Thymus (tissue), 11 donors: ENCODE measurements at regions not wholly inside any gene's neighbourhood (a gene's known extent, or its start where the extent isn't known, plus 50 kb on each side); places are given as distances from the start of the nearest gene placed in this dataset.

Source experiments
- DNase-seq, 9 donors: peaks; one replicate each; pipeline ENCODE4 v3.0.0-alpha.2; 2013; ENCODE audit warnings: low spot score in 9 of 9, low read depth in 6 of 9, missing footprints in 1 of 9
- H3K27ac ChIP-seq, 2 donors: one replicate each; pipeline ENCODE4 v1.5.1; 2013; ENCODE audit warnings: control low read depth in 1 of 2, low read depth in 1 of 2, low read length in 1 of 2, mild to moderate bottlenecking in 1 of 2, moderate library complexity in 1 of 2
- H3K27me3 ChIP-seq, 2 donors: one replicate each; pipeline ENCODE4 v1.5.1; 2013; ENCODE audit warnings: low read length in 1 of 2; ENCODE audit not compliant: control insufficient read depth in 2 of 2, insufficient read depth in 1 of 2
- H3K36me3 ChIP-seq, 2 donors: one replicate each; pipeline ENCODE4 v1.5.1; 2013; ENCODE audit warnings: low read length in 1 of 2, mild to moderate bottlenecking in 1 of 2, moderate library complexity in 1 of 2; ENCODE audit not compliant: control insufficient read depth in 2 of 2, insufficient read depth in 2 of 2
- H3K4me1 ChIP-seq, 2 donors: one replicate each; pipeline ENCODE4 v1.5.1; 2013; ENCODE audit warnings: low read length in 2 of 2; ENCODE audit not compliant: control insufficient read depth in 2 of 2, insufficient read depth in 2 of 2
- H3K4me3 ChIP-seq, 2 donors: one replicate each; pipeline ENCODE4 v1.5.1; 2013; ENCODE audit warnings: low read length in 2 of 2, control low read depth in 1 of 2, mild to moderate bottlenecking in 1 of 2
- H3K9me3 ChIP-seq, 2 donors: one replicate each; pipeline ENCODE4 v1.5.1; 2013; ENCODE audit warnings: low read length in 1 of 2, mild to moderate bottlenecking in 1 of 2; ENCODE audit not compliant: control insufficient read depth in 2 of 2, insufficient read depth in 1 of 2
- WGBS: extraction: QIAGEN DNeasy Blood & Tissue Kit; methylation state at CpG from one replicate; pipeline ENCODE4 v1.1.7; 2013; 5-methylcytosine and 5-hydroxymethylcytosine counted together
- donor health status: healthy.

DNA sequence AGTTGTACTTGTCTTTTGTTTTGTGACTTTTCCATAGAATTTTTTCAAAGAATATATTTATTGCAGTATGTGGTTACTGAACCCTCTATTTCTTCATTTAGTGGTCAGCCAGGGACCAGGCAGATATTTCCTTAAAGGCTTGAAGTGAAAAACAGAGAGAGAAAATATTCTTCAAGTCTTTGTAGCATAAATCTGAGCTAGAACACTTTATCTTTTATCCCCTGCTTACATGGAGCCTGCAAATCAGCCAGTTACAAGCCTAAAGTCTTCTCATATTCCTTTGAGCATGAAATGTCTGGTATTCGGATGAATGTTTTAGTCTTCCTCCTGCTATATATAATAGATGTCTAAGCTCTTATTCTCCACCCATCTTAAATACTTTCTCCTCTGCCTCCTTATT is 1557.5 kb upstream of the ACVR2A start:
- Histone ChIP-seq H3K27ac (no peak overlapping the region), H3K4me3 (no peak overlapping the region), H3K4me1 (no peaks in the 10 kb centered on the region), H3K9me3 (no peaks in the 10 kb centered on the region), H3K36me3 (no peaks in the 10 kb centered on the region), H3K27me3 (no peaks in the 10 kb centered on the region)
- WGBS: 92% methylated on average over 1 of the region's 1 CpG
- DNase-seq: no peak

DNA sequence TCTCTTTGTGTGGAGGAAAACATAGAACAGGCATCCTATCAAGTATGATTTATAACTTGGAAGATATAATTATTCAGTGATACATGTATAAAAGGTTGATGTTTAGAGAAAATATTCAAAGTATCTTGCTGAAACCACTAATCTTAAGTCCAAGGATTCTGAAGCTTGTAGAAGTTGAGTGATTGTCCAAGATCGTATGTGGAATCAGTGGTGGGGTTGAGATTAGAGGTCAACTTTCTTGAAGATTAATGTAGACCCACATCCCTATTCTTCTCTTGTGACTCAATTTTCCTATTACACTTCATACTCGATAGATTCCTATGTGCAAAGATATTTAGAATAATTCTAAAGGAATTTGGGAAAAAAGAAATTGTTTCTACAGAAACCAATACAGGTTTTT is 1565.9 kb upstream of the ACVR2A start:
- DNase-seq: no peak
- no peak overlapping the region for H3K4me3 ChIP-seq
- H3K36me3 ChIP-seq: no peaks in the 10 kb centered on the region
- WGBS: 91% methylated on average over 2 of the region's 2 CpGs
- no peaks in the 10 kb centered on the region for H3K27me3 ChIP-seq
- no peak overlapping the region for H3K27ac ChIP-seq
- no peaks in the 10 kb centered on the region for H3K4me1 ChIP-seq
- H3K9me3 ChIP-seq: no peaks in the 10 kb centered on the region

DNA sequence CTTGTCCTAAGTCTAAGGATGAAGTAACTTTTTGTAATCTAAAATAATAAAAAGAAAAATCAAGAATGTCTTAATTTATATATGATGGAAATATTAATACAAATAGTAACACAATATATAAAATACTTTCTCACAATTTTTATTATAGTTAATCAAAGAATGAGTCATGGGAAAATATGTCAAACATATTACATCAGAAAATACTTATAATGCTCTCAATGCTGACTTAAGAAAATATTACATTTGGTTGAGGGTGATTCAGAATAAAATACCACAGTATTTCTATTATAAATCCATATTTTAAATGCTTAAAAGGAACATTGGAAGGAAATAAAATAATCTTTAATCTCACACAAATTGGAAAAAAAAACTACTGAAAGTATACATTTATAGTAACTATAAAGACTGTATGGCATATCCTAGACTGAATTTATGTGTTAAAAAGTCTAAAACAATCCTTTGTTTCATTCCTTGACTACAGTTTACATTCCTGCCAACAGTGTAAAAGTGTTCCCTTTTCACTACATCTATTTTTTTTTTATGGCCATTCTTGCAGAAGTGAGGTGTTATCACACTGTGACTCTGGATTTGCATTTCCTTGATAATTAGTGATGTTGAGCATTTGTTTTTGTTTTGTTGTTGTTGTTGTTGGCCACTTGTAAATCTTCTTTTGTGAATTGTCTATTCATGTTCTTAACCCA is 1573.5 kb upstream of the ACVR2A start:
- no peaks in the 10 kb centered on the region for H3K9me3 ChIP-seq
- DNase-seq: no peak
- no peaks in the 10 kb centered on the region for H3K4me1 ChIP-seq
- H3K27ac ChIP-seq: no peak overlapping the region
- H3K4me3 ChIP-seq: no peak overlapping the region
- no peaks in the 10 kb centered on the region for H3K36me3 ChIP-seq
- no peaks in the 10 kb centered on the region for H3K27me3 ChIP-seq

DNA sequence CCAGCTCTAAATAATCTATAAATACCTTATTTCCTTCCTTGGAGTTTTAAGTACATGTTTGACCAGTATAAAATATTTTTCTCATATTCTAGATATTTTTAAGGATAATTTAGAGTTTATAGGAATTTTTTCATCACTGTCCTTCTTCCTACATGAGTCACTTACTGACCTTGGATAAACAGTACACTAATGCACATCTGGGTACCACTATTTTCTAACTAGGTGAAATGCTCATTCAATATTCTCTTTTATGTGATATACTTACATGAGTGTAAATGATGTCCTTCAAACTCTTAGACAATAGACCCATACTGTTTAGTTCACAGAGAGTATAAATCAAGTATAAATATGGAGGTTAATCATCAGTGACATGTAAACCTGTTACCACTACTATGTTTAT is 1574.2 kb upstream of the ACVR2A start:
- Histone ChIP-seq H3K4me1 (no peaks in the 10 kb centered on the region), H3K36me3 (no peaks in the 10 kb centered on the region), H3K27ac (no peak overlapping the region), H3K9me3 (no peaks in the 10 kb centered on the region), H3K27me3 (no peaks in the 10 kb centered on the region), H3K4me3 (no peak overlapping the region)
- no peak for DNase-seq

DNA sequence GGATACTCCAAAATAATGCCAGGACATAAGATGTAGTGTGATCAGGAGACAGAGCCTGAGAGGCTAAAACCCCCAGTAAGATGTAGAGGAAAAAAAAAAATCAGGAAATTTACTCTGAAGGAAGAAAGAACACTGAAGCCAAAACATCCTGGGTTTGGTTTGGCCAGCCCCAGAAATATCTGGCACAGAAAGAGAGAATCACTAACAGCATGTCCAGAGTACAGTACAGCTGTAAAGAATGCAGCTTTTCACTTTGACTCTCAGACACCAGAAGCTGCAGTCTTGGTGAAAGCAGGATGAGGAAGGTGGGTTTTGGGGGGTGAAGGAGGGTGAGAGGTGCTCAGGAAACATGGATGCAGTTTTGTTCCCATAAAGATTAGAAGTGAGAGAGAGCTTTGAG is 1577.7 kb upstream of the ACVR2A start:
- Histone ChIP-seq H3K27ac (no peak overlapping the region), H3K9me3 (no peaks in the 10 kb centered on the region), H3K4me1 (no peaks in the 10 kb centered on the region), H3K36me3 (no peaks in the 10 kb centered on the region), H3K27me3 (no peaks in the 10 kb centered on the region), H3K4me3 (no peak overlapping the region)
- DNase-seq: no peak

DNA sequence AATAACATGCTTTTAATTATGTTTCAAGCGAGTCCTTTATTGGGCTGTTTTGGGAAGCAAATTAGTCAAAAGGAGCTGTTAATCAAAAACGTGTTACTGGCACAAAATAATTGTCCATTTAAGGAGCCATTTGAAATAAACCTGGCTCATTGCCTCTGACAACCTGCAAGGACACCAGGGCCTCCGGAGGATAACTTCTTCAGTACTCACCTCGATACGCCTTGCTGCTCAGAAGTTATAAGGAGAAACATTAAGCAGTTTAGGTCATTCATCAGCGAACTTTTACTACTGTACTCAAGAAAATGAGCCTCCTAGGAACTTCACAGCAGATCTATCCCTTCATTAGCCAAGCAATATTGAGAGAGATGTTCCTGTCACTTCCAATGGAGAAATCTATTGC is 1579.2 kb upstream of the ACVR2A start:
- Histone ChIP-seq H3K27me3 (no peaks in the 10 kb centered on the region), H3K9me3 (no peaks in the 10 kb centered on the region), H3K27ac (no peak overlapping the region), H3K36me3 (no peaks in the 10 kb centered on the region), H3K4me1 (no peaks in the 10 kb centered on the region), H3K4me3 (no peak overlapping the region)
- 80% methylated on average over 6 of the region's 6 CpGs for WGBS
- no peak for DNase-seq

DNA sequence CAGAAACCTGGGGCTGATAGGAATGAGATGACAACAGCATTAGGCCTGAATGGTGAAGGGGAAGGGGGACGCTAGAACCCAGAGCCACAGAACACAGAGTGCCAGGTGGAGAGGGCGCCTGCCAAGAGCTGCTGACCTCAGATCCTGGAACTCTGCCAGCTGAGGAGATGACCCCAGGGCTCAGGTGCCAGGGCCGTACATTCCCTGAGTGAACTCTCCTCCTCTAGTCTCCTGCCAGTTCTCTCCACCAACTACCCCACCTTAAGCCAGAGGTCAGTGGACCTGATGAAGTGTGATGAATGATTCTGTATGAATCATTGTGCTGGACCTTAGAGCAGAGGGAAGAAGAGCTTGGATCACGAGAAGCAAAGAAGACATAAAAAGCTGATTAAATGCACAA is 1582.2 kb upstream of the ACVR2A start:
- 91% methylated on average over 4 of the region's 4 CpGs for WGBS

DNA sequence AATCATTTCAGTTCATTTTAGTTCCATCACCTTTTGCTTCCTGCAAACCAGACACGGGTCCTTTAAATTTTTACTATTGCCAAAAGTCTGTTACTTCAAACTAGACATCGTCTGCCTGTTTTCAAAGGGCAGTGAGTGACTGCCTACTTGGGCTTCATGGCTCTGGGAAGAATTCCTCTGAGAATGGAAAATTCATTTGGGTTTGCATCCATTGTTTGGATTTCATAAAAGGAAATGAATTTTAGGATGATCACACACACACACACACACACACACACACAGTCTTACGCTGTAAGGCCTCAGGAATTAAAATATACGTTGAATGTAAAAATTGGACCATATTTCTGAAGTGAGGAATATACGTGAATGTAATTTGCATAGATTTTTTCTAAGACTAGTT is 1584.3 kb upstream of the ACVR2A start:
- WGBS: 93% methylated on average over 5 of the region's 5 CpGs
- no peaks in the 10 kb centered on the region for H3K27me3 ChIP-seq
- no peaks in the 10 kb centered on the region for H3K4me1 ChIP-seq
- H3K4me3 ChIP-seq: no peak overlapping the region
- H3K27ac ChIP-seq: no peak overlapping the region
- no peak for DNase-seq
- H3K9me3 ChIP-seq: no peaks in the 10 kb centered on the region
- no peaks in the 10 kb centered on the region for H3K36me3 ChIP-seq

More for the DNA sequence above, 1582.2 kb upstream of the ACVR2A start:
- H3K9me3 ChIP-seq: no peaks in the 10 kb centered on the region
- no peaks in the 10 kb centered on the region for H3K27me3 ChIP-seq
- H3K36me3 ChIP-seq: no peaks in the 10 kb centered on the region
- H3K4me1 ChIP-seq: no peaks in the 10 kb centered on the region
- DNase-seq: no peak
- H3K27ac ChIP-seq: no peak overlapping the region
- H3K4me3 ChIP-seq: no peak overlapping the region

DNA sequence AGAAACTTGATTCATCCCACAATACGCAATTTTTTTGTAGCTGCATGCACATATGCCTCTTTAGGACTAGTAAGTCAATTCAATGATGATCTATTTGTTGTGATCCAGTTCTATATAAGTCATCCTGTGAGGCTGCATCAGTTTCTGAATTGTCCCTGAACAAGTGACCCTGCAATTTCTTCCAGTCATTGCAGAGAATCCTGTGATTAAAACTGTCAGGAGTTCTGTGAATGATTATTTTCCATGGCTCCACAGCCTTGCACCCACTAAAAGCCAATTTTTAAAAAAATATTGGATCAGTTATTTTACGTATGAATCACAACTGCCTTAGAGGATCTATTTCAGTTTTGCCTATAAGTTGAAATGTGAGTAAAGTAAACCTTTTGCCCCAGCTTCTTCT is 1585.0 kb upstream of the ACVR2A start:
- Histone ChIP-seq H3K27me3 (no peaks in the 10 kb centered on the region), H3K27ac (no peak overlapping the region), H3K4me3 (no peak overlapping the region), H3K36me3 (no peaks in the 10 kb centered on the region), H3K9me3 (no peaks in the 10 kb centered on the region), H3K4me1 (no peaks in the 10 kb centered on the region)
- WGBS: 93% methylated on average over 2 of the region's 2 CpGs
- no peak for DNase-seq

DNA sequence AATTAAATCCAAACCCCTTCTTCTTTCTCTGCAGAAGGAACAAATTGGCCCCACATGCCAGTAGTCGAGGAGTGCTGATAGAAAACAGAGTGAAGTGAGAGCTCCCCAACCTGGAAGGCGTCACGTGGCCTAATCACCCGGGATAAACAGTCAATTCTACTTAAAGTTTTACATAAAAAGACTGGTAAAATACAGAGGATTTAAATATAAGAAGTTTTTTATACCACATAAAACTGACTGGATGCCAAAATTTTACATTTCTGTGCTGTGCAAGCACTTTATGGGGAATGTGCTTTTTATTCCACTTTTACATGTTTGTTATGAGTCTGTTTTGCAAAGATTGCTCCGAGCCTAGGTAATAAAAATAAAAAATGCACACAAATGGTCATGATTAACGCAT is 1586.8 kb upstream of the ACVR2A start:
- Histone ChIP-seq H3K27ac (no peak overlapping the region), H3K36me3 (no peaks in the 10 kb centered on the region), H3K4me3 (no peak overlapping the region), H3K4me1 (no peaks in the 10 kb centered on the region), H3K27me3 (no peaks in the 10 kb centered on the region), H3K9me3 (no peaks in the 10 kb centered on the region)
- WGBS: 85% methylated on average over 6 of the region's 6 CpGs
- no peak for DNase-seq
